GM10248 (cell line): ENCODE measurements at regions not wholly inside any gene's neighbourhood (a gene's known extent, or its start where the extent isn't known, plus 50 kb on each side); places are given as distances from the start of the nearest gene placed in this dataset.

Source experiments
- CTCF ChIA-PET: fragments of 300-600 bp; sonication (Branson Sonifier 250); formaldehyde crosslinking; extraction: SDS; loops from one replicate; lab custom pipeline; 2021; ENCODE audit warnings: antibody characterized with exemption; lab: Yijun Ruan, JAX
- POLR2A ChIA-PET: fragments of 350-650 bp; sonication (Branson Sonifier 250); formaldehyde crosslinking; extraction: SDS; loops from one replicate; lab custom pipeline; 2020; ENCODE audit warnings: antibody characterized with exemption; lab: Yijun Ruan, JAX
- DNase-seq: peaks from one replicate; pipeline ENCODE4 v3.0.0; 2012; ENCODE audit errors: extremely low spot score
- CTCF ChIP-seq: IDR thresholded peaks from 2 replicates; pipeline ENCODE4 v1.5.1; 2012; ENCODE audit warnings: mild to moderate bottlenecking, low read depth; ENCODE audit errors: extremely low read depth, missing control alignments, control extremely low read depth

- DNase-seq: no peak
Measured at GRCh38 chr11:19604679-19605375, 107.8 kb upstream of the NAV2 start.

GRCh38 chr11:19603771-19604170 lies 108.9 kb upstream of the NAV2 start:
- TF ChIP-seq CTCF: no peak
- POLR2A ChIA-PET: no interaction called here
- CTCF ChIA-PET: no interaction called here
- no peak for DNase-seq

More at GRCh38 chr11:19604679-19605375, 107.8 kb upstream of the NAV2 start:
- ChIA-PET CTCF (no interaction called here), POLR2A (no interaction called here)
- no peak for TF ChIP-seq CTCF

- TF ChIP-seq CTCF: no peak
- ChIA-PET CTCF (no interaction called here), POLR2A (no interaction called here)
- no peak for DNase-seq
Measured at GRCh38 chr11:19602891-19603290, 109.7 kb upstream of the NAV2 start.

GRCh38 chr11:19602406-19602805 lies 110.2 kb upstream of the NAV2 start:
- POLR2A ChIA-PET: no interaction called here
- no peak for TF ChIP-seq CTCF
- no peak for DNase-seq
- CTCF ChIA-PET: no interaction called here

- no peak for TF ChIP-seq CTCF
- DNase-seq: no peak
- ChIA-PET CTCF (interaction anchor here (1.1 kb wide), 1 partner anchor 9 kb away, joined by 3 read pairs; no protein-coding TSS in a partner anchor), POLR2A (no interaction called here)
Measured at GRCh38 chr11:19601235-19601634, 111.4 kb upstream of the NAV2 start.

GRCh38 chr11:19599681-19600080 lies 113.0 kb upstream of the NAV2 start:
- TF ChIP-seq CTCF: no peak
- ChIA-PET CTCF (no interaction called here), POLR2A (no interaction called here)
- DNase-seq: no peak
